22Rv1 (cell line): ENCODE measurements at regions not wholly inside any gene's neighbourhood (a gene's known extent, or its start where the extent isn't known, plus 50 kb on each side); places are given as distances from the start of the nearest gene placed in this dataset.

Experiments used
- CTCF ChIP-seq: fragments of 450-650 bp; IDR thresholded peaks from 2 replicates; pipeline ENCODE4 v1.5.1; 2017; ENCODE audit warnings: mild to moderate bottlenecking
- ZFX ChIP-seq: fragments of 450-650 bp; IDR thresholded peaks from 2 replicates; pipeline ENCODE4 v1.6.1; 2017; ENCODE audit warnings: antibody characterized with exemption, borderline replicate concordance

DNA sequence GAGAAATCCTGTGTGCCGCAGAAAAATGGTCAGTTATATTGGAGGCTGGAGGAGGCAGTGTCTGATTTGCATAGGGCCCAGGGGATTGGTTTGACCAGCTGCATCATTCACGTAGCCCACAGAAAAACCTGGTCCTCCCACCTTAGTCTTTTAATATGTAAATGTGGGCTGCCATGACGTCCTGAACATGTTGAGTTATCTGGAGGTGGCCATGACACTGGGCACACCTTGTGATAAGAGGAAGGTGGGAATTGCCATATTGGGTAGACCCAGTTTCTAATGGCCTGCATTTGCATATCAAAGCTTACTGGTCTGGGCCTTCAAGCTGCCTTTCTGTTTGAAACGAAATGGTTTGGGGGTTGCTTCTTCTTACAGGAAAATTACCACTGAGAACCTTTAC, 162.2 kb downstream of the AHR start:
- no peak for TF ChIP-seq ZFX
- TF ChIP-seq CTCF: no peak
